HFFc6 (cell line): ENCODE measurements at regions not wholly inside any gene's neighbourhood (a gene's known extent, or its start where the extent isn't known, plus 50 kb on each side); places are given as distances from the start of the nearest gene placed in this dataset.
"Not testable (repeated sequence)": the region's sequence is repeated elsewhere in the genome, so short reads cannot be mapped to it uniquely, and the experiment has no call there.

Experiments
- DNase-seq: peaks from one replicate; pipeline ENCODE4 v3.0.0-alpha.2; 2018
- H3K27ac Mint-ChIP-seq: 2 replicates; pipeline ENCODE4 v1.8.0; 2020; ENCODE audit warnings: mild to moderate bottlenecking, mixed read lengths
- H3K27me3 Mint-ChIP-seq: 2 replicates; pipeline ENCODE4 v1.8.0; 2021; ENCODE audit warnings: mild to moderate bottlenecking, moderate library complexity, mixed read lengths; ENCODE audit not compliant: insufficient read depth
- H3K36me3 Mint-ChIP-seq: 2 replicates; pipeline ENCODE4 v1.8.0; 2021; ENCODE audit warnings: low read depth, mixed read lengths
- H3K4me1 Mint-ChIP-seq: 2 replicates; pipeline ENCODE4 v1.8.0; 2020; ENCODE audit warnings: low read depth, mixed read lengths
- H3K4me3 Mint-ChIP-seq: 2 replicates; pipeline ENCODE4 v1.8.0; 2020; ENCODE audit warnings: mild to moderate bottlenecking, moderate library complexity, mixed read lengths
- H3K9me3 Mint-ChIP-seq: 2 replicates; pipeline ENCODE4 v1.8.0; 2020; ENCODE audit warnings: mild to moderate bottlenecking, mixed read lengths
- CTCF ChIP-seq: fragments of 200-600 bp; sonication (generic); IDR thresholded peaks from 2 replicates; pipeline ENCODE4 v1.5.0; 2021; ENCODE audit warnings: antibody characterized with exemption, mild to moderate bottlenecking

- no peak overlapping the region for H3K27ac Mint-ChIP-seq
- no peaks in the 10 kb centered on the region for H3K4me1 Mint-ChIP-seq
- H3K27me3 Mint-ChIP-seq, result peaks cover 16% of the 10 kb centered on the region
- TF ChIP-seq CTCF, result no peak
- DNase-seq, result no peak
- H3K4me3 Mint-ChIP-seq, result no peak overlapping the region
- H3K9me3 Mint-ChIP-seq, result no peaks in the 10 kb centered on the region
- H3K36me3 Mint-ChIP-seq, result no peaks in the 10 kb centered on the region
Observed at GRCh38 chr13:50393628-50394027, 378.4 kb downstream of the KCNRG start.

GRCh38 chr13:50396001-50396400 lies 380.8 kb downstream of the KCNRG start:
- peaks cover 8% of the 10 kb centered on the region for H3K4me1 Mint-ChIP-seq
- H3K27me3 Mint-ChIP-seq, result peaks cover 9% of the 10 kb centered on the region
- no peaks in the 10 kb centered on the region for H3K36me3 Mint-ChIP-seq
- no peak overlapping the region for H3K27ac Mint-ChIP-seq
- TF ChIP-seq CTCF, result no peak
- DNase-seq, result no peak
- no peak overlapping the region for H3K4me3 Mint-ChIP-seq
- H3K9me3 Mint-ChIP-seq, result no peaks in the 10 kb centered on the region

- H3K27me3 Mint-ChIP-seq, H3K27ac Mint-ChIP-seq: not testable (repeated sequence)
Observed at GRCh38 chr13:50396618-50397017, 381.4 kb downstream of the KCNRG start.

GRCh38 chr13:50400035-50400726 lies 384.9 kb downstream of the KCNRG start:
- Mint-ChIP-seq H3K4me1 (peaks cover 24% of the 10 kb centered on the region), H3K36me3 (no peaks in the 10 kb centered on the region), H3K9me3 (no peaks in the 10 kb centered on the region), H3K4me3 (no peak overlapping the region), H3K27ac (no peak overlapping the region), H3K27me3 (peaks cover 12% of the 10 kb centered on the region)
- DNase-seq, result no peak
- no peak for TF ChIP-seq CTCF

More at GRCh38 chr13:50396618-50397017, 381.4 kb downstream of the KCNRG start:
- peaks cover 14% of the 10 kb centered on the region for H3K4me1 Mint-ChIP-seq
- not testable (repeated sequence) for H3K4me3 Mint-ChIP-seq, H3K36me3 Mint-ChIP-seq, H3K9me3 Mint-ChIP-seq, DNase-seq

- H3K4me1 Mint-ChIP-seq, result peaks cover 24% of the 10 kb centered on the region
- no peaks in the 10 kb centered on the region for H3K36me3 Mint-ChIP-seq
- no peak overlapping the region for H3K27ac Mint-ChIP-seq
- TF ChIP-seq CTCF, result no peak
- H3K27me3 Mint-ChIP-seq, result peaks cover 14% of the 10 kb centered on the region
- no peak overlapping the region; the same call in 1 of the 2 replicates for H3K4me3 Mint-ChIP-seq
- no peaks in the 10 kb centered on the region for H3K9me3 Mint-ChIP-seq
- DNase-seq, result peak; percentile 49
Observed at GRCh38 chr13:50401049-50401505, 385.8 kb downstream of the KCNRG start.

- H3K9me3 Mint-ChIP-seq, result no peaks in the 10 kb centered on the region
- peaks cover 24% of the 10 kb centered on the region for H3K4me1 Mint-ChIP-seq
- DNase-seq, result peak; percentile 36
- H3K27me3 Mint-ChIP-seq, result peaks cover 20% of the 10 kb centered on the region
- H3K4me3 Mint-ChIP-seq, result no peak overlapping the region
- TF ChIP-seq CTCF, result no peak
- no peaks in the 10 kb centered on the region for H3K36me3 Mint-ChIP-seq
- no peak overlapping the region for H3K27ac Mint-ChIP-seq
Observed at GRCh38 chr13:50401721-50402465, 386.6 kb downstream of the KCNRG start.
